Neural cell (in vitro differentiated cells): ENCODE measurements at regions not wholly inside any gene's neighbourhood (a gene's known extent, or its start where the extent isn't known, plus 50 kb on each side); places are given as distances from the start of the nearest gene placed in this dataset.
A peak's percentile ranks its signal among the peaks of the same experiment; 100 is the strongest.

ENCODE experiments used
- H2AFZ ChIP-seq: fragments of 200-600, 300-800 bp; sonication (generic), shearing (Covaris generic); 2 replicates; pipeline ENCODE4 v1.6.0; 2014; ENCODE audit warnings: low read depth, mild to moderate bottlenecking, antibody characterized with exemption, low read length, moderate library complexity
- H3F3A ChIP-seq: fragments of 200-600 bp; shearing (Covaris generic); 2 replicates; pipeline ENCODE4 v1.6.1; 2016; ENCODE audit warnings: mild to moderate bottlenecking, moderate library complexity, mixed read lengths, antibody characterized with exemption, low read length; ENCODE audit not compliant: insufficient read depth, poor library complexity, severe bottlenecking
- H3K27ac ChIP-seq: fragments of 200-600, 300-800 bp; sonication (generic), shearing (Covaris generic); 2 replicates; pipeline ENCODE4 v1.5.1; 2014; ENCODE audit warnings: mild to moderate bottlenecking, low read length, moderate library complexity
- H3K27me3 ChIP-seq: fragments of 300-800, 200-600 bp; sonication (generic), shearing (Covaris generic); 2 replicates; pipeline ENCODE4 v1.6.0; 2014; ENCODE audit warnings: mild to moderate bottlenecking, low read depth, low read length, moderate library complexity; ENCODE audit not compliant: insufficient read depth
- H3K36me3 ChIP-seq: fragments of 300-800, 200-600 bp; sonication (generic), shearing (Covaris generic); 2 replicates; pipeline ENCODE4 v1.5.1; 2014; ENCODE audit warnings: mild to moderate bottlenecking, antibody characterized with exemption, low read length, moderate library complexity; ENCODE audit not compliant: insufficient read depth
- H3K4me2 ChIP-seq: fragments of 300-800, 200-600 bp; sonication (generic), shearing (Covaris generic); 2 replicates; pipeline ENCODE4 v1.6.0; 2014; ENCODE audit warnings: mild to moderate bottlenecking, low read length
- H3K4me3 ChIP-seq: fragments of 300-800, 200-600 bp; sonication (generic), shearing (Covaris generic); 2 replicates; pipeline ENCODE4 v1.5.1; 2014; ENCODE audit warnings: mild to moderate bottlenecking, low read length, moderate library complexity
- H3K79me2 ChIP-seq: fragments of 200-600 bp; shearing (Covaris generic); replicated peaks from 2 replicates; pipeline ENCODE4 v1.6.0; 2014; ENCODE audit warnings: mild to moderate bottlenecking, low read length, moderate library complexity; ENCODE audit not compliant: insufficient read depth
- H3K9ac ChIP-seq: fragments of 300-800, 200-600 bp; sonication (generic), shearing (Covaris generic); 2 replicates; pipeline ENCODE4 v1.6.1; 2016; ENCODE audit warnings: mild to moderate bottlenecking, low read length, mixed read lengths
- H3K9me2 ChIP-seq: fragments of 200-600 bp; shearing (Covaris generic); 2 replicates; pipeline ENCODE4 v1.6.1; 2016; ENCODE audit warnings: mild to moderate bottlenecking, low read length, mixed read lengths; ENCODE audit not compliant: insufficient read depth
- H3K9me3 ChIP-seq: fragments of 200-600, 300-800 bp; sonication (generic), shearing (Covaris generic); 2 replicates; pipeline ENCODE4 v1.6.1; 2016; ENCODE audit warnings: mild to moderate bottlenecking, mixed run types, low read length, moderate library complexity, mixed read lengths
- H4K20me1 ChIP-seq: fragments of 200-600 bp; shearing (Covaris generic); 2 replicates; pipeline ENCODE4 v1.6.1; 2016; ENCODE audit warnings: mild to moderate bottlenecking, mixed run types; ENCODE audit not compliant: insufficient read depth
- EP300 ChIP-seq: fragments of 450-650 bp; conservative IDR thresholded peaks from 2 replicates; pipeline ENCODE4 v1.6.1; 2014; ENCODE audit warnings: antibody characterized with exemption, mild to moderate bottlenecking, moderate library complexity; ENCODE audit not compliant: poor library complexity, severe bottlenecking
- EZH2 ChIP-seq: fragments of 200-600, 300-800 bp; shearing (Covaris generic), sonication (generic); IDR thresholded peaks from 2 replicates; pipeline ENCODE4 v1.6.1; 2014; ENCODE audit warnings: antibody characterized with exemption, low read length, borderline replicate concordance, mild to moderate bottlenecking; ENCODE audit not compliant: insufficient read depth, poor library complexity, severe bottlenecking
- MXI1 ChIP-seq: fragments of 450-650 bp; conservative IDR thresholded peaks from 2 replicates; pipeline ENCODE4 v1.6.1; 2014; ENCODE audit warnings: antibody characterized with exemption, mild to moderate bottlenecking; ENCODE audit not compliant: poor library complexity, severe bottlenecking
- POLR2AphosphoS5 ChIP-seq: IDR thresholded peaks from 2 replicates; pipeline ENCODE4 v1.6.1; 2012
- RAD21 ChIP-seq: fragments of 450-650 bp; conservative IDR thresholded peaks from 2 replicates; pipeline ENCODE4 v1.6.1; 2014; ENCODE audit warnings: antibody characterized with exemption, mild to moderate bottlenecking, moderate library complexity
- SMC3 ChIP-seq: fragments of 450-650 bp; conservative IDR thresholded peaks from 2 replicates; pipeline ENCODE4 v1.6.1; 2014; ENCODE audit warnings: antibody characterized with exemption, mild to moderate bottlenecking, moderate library complexity; ENCODE audit not compliant: poor library complexity
- TAF1 ChIP-seq: IDR thresholded peaks from 2 replicates; pipeline ENCODE4 v1.6.1; 2012; ENCODE audit warnings: low read depth
- TF ChIP-seq, protein P1 (sequence below): IDR thresholded peaks from 2 replicates; pipeline ENCODE4 v1.6.1; 2012; ENCODE audit warnings: borderline replicate concordance
- TF ChIP-seq, protein P2 (sequence below): fragments of 450-650 bp; IDR thresholded peaks from 2 replicates; pipeline ENCODE4 v1.5.1; 2014; ENCODE audit warnings: antibody characterized with exemption, mild to moderate bottlenecking, moderate library complexity; ENCODE audit not compliant: poor library complexity, severe bottlenecking

DNA sequence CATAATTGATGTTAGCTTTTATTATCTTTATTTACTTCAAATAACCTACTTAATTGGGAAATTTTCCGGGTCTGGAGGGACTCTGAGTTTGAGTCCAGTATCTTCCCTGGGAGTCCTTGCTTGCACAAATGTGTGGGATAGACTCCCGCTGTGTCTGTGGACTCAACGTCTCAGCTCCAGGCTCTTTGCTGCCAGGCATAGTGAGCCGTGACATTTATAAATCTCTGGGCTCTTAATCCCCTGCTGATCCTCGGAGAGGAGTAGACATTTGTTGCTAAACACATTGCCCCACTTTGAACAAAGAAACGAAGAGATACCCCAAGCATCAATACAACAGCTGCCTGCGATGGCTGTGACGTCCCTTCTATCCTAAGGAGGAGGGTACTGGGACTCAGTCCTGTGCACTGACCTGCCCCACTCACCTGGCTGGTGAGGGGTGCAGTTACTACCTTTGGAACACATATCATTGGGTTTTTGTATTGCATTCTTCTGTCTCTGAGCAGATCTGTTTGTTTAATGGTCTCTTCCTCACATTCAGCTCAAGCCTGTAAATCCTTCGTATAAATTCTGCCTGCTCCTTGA is 316.9 kb downstream of the HAPSTR1 start:
- no peak overlapping the region for H3K4me3 ChIP-seq
- H3K36me3 ChIP-seq: no peaks in the 10 kb centered on the region
- H3K27ac ChIP-seq: no peak overlapping the region
- no peak overlapping the region for H3K4me2 ChIP-seq
- no peaks in the 10 kb centered on the region for H3F3A ChIP-seq
- H3K9me3 ChIP-seq: no peaks in the 10 kb centered on the region
- TF ChIP-seq, protein P1, sequence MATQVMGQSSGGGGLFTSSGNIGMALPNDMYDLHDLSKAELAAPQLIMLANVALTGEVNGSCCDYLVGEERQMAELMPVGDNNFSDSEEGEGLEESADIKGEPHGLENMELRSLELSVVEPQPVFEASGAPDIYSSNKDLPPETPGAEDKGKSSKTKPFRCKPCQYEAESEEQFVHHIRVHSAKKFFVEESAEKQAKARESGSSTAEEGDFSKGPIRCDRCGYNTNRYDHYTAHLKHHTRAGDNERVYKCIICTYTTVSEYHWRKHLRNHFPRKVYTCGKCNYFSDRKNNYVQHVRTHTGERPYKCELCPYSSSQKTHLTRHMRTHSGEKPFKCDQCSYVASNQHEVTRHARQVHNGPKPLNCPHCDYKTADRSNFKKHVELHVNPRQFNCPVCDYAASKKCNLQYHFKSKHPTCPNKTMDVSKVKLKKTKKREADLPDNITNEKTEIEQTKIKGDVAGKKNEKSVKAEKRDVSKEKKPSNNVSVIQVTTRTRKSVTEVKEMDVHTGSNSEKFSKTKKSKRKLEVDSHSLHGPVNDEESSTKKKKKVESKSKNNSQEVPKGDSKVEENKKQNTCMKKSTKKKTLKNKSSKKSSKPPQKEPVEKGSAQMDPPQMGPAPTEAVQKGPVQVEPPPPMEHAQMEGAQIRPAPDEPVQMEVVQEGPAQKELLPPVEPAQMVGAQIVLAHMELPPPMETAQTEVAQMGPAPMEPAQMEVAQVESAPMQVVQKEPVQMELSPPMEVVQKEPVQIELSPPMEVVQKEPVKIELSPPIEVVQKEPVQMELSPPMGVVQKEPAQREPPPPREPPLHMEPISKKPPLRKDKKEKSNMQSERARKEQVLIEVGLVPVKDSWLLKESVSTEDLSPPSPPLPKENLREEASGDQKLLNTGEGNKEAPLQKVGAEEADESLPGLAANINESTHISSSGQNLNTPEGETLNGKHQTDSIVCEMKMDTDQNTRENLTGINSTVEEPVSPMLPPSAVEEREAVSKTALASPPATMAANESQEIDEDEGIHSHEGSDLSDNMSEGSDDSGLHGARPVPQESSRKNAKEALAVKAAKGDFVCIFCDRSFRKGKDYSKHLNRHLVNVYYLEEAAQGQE: peak; percentile 51
- peak; percentile 25 for TF ChIP-seq EP300
- TF ChIP-seq POLR2AphosphoS5: peak; percentile 79
- TF ChIP-seq, protein P2, sequence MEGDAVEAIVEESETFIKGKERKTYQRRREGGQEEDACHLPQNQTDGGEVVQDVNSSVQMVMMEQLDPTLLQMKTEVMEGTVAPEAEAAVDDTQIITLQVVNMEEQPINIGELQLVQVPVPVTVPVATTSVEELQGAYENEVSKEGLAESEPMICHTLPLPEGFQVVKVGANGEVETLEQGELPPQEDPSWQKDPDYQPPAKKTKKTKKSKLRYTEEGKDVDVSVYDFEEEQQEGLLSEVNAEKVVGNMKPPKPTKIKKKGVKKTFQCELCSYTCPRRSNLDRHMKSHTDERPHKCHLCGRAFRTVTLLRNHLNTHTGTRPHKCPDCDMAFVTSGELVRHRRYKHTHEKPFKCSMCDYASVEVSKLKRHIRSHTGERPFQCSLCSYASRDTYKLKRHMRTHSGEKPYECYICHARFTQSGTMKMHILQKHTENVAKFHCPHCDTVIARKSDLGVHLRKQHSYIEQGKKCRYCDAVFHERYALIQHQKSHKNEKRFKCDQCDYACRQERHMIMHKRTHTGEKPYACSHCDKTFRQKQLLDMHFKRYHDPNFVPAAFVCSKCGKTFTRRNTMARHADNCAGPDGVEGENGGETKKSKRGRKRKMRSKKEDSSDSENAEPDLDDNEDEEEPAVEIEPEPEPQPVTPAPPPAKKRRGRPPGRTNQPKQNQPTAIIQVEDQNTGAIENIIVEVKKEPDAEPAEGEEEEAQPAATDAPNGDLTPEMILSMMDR: no peak
- no peaks in the 10 kb centered on the region for H3K79me2 ChIP-seq
- no peaks in the 10 kb centered on the region for H3K27me3 ChIP-seq
- no peak overlapping the region for H2AFZ ChIP-seq
- no peaks in the 10 kb centered on the region for H3K9me2 ChIP-seq
- no peak overlapping the region for H3K9ac ChIP-seq
- H4K20me1 ChIP-seq: no peaks in the 10 kb centered on the region

DNA sequence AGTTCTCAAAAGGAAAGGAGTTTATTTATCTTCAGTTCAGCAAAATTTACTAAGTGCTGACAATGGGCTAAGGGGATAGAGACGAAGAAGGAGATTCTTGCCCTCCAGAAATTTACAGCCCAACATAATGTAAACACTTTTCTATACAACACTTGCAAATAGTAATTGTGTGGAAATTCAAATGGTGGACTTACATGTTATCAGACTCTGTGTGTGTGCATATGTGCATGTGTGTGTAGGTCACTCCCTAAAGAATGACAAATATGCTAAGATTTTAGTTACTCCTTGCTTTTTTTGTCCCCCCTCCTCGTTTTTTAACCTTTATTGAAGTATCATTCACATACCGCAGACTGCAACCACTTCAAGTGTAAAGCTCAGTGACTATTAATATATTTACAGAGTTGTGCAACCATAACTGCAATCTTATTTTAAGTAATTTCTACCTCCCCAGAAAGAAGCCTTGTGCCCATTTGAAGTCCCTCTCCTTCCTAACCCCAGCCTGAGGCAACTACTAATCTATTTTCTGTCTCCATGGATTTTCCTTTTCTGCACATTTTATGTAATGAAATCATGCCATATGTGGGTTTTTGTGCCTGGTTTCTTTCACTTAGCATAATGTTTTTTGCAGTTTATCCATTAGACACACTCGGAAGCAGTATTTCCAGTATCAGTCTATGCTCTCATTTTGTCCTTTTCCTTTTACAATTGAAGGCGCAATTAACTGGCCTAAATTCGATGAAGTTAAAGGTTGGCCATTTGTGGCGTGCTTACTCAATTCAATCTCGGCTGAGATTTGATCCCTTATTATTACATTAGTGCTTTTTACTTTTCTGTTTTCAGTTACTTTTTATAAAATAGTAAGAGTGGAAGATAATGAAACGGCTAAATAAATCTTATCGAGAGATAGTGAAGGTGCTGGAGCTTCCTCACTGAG is 318.4 kb downstream of the HAPSTR1 start:
- Histone ChIP-seq H3K9ac (no peak overlapping the region), H2AFZ (no peak overlapping the region), H3K9me3 (no peaks in the 10 kb centered on the region), H3K79me2 (no peaks in the 10 kb centered on the region), H3K27ac (no peak overlapping the region), H3K9me2 (no peaks in the 10 kb centered on the region), H3K36me3 (no peaks in the 10 kb centered on the region), H3F3A (no peaks in the 10 kb centered on the region), H4K20me1 (no peaks in the 10 kb centered on the region), H3K4me2 (no peak overlapping the region), H3K4me3 (no peak overlapping the region), H3K27me3 (no peaks in the 10 kb centered on the region)
- TF ChIP-seq, protein P1: no peak
- TF ChIP-seq RAD21: no peak
- no peak for TF ChIP-seq MXI1
- TF ChIP-seq, protein P2: no peak
- no peak for TF ChIP-seq SMC3
- TF ChIP-seq TAF1: no peak
- TF ChIP-seq EP300: no peak
- TF ChIP-seq EZH2: no peak
- no peak for TF ChIP-seq POLR2AphosphoS5
